ENCODE measurements at regions not wholly inside any gene's neighbourhood (a gene's known extent, or its start where the extent isn't known, plus 50 kb on each side); places are given as distances from the start of the nearest gene placed in this dataset.

GRCh38 chr13:70275841-70276240, 167.6 kb upstream of the KLHL1 start:
- DNase-seq (ENCODE audit: low spot score): no peak
- no peak for TF ChIP-seq CTCF (IDR thresholded peaks at IDR 0.05; ENCODE audit: extremely low read depth, missing control alignments)

- no peak for DNase-seq (ENCODE audit: low spot score)
- no peak for TF ChIP-seq CTCF (IDR thresholded peaks at IDR 0.05; ENCODE audit: extremely low read depth, missing control alignments)
Observed at GRCh38 chr13:70255406-70255991, 147.2 kb upstream of the KLHL1 start.

- no peak for TF ChIP-seq CTCF (IDR thresholded peaks at IDR 0.05; ENCODE audit: extremely low read depth, missing control alignments)
- no peak for DNase-seq (ENCODE audit: low spot score)
Observed at GRCh38 chr13:70253834-70254233, 145.6 kb upstream of the KLHL1 start.

GRCh38 chr13:70253411-70253810, 145.2 kb upstream of the KLHL1 start:
- no peak for DNase-seq (ENCODE audit: low spot score)

DNA sequence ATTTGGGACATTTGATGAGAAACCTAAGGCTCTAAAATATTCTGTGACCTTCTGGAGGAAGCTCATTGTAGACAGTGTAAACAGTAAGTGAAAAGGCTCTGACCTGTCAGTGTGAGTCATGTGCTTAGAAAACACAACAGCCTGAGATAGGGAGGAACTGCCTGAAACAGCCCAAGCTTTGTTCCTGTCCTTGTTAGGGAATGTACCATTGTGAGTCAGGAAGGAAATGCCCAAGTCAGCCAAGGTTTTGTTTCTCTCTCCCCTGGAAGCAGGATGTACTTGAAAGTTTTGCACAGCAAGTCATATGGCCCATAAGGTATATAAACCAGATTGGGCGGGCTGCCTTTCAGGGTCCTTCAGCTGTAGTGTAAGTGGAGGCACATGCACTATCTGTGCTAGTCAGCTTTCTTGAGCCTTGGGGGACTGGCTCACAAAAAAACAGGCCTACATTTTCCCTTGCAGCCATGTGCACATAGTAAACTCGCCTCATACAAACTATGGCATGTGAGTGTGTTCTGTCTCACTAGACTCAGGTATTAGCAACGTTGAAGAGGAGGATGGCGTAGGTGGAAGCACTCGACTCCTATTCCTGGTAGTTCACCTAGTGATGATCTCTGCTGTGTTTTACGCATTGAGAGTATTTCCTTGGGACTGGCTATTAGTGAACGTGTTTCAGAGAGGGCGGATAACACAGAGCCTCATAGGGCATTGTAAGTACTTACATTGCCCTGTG, 141.2 kb upstream of the KLHL1 start:
- no peak for TF ChIP-seq CTCF (IDR thresholded peaks at IDR 0.05; ENCODE audit: extremely low read depth, missing control alignments)
- no peak for DNase-seq (ENCODE audit: low spot score)

More at GRCh38 chr13:70253411-70253810, 145.2 kb upstream of the KLHL1 start:
- TF ChIP-seq CTCF (IDR thresholded peaks at IDR 0.05; ENCODE audit: extremely low read depth, missing control alignments): no peak

GRCh38 chr13:70237131-70237530, 128.9 kb upstream of the KLHL1 start:
- TF ChIP-seq CTCF (IDR thresholded peaks at IDR 0.05; ENCODE audit: extremely low read depth, missing control alignments): no peak
- DNase-seq (ENCODE audit: low spot score): no peak

DNA sequence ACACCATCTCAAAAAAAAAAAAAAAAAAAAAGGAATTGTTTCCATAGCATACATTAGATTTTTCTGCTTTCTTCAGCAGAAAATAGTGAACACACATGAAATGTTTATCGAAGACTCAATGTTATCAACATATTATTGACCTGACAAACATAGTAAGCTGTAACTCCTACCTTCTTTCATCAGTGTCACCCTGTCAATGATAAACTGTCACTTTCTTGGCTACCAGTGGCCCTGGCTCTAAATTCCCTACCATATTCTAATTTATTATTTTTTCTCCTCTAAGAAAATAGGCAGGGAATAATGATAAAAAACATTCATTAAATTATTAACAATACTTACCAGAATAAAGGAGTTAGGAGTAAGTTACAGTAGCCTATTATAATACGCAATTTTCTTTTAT, 127.3 kb upstream of the KLHL1 start:
- no peak for TF ChIP-seq CTCF (IDR thresholded peaks at IDR 0.05; ENCODE audit: extremely low read depth, missing control alignments)
- no peak for DNase-seq (ENCODE audit: low spot score)
